ENCODE measurements at regions not wholly inside any gene's neighbourhood (a gene's known extent, or its start where the extent isn't known, plus 50 kb on each side); places are given as distances from the start of the nearest gene placed in this dataset.

DNA sequence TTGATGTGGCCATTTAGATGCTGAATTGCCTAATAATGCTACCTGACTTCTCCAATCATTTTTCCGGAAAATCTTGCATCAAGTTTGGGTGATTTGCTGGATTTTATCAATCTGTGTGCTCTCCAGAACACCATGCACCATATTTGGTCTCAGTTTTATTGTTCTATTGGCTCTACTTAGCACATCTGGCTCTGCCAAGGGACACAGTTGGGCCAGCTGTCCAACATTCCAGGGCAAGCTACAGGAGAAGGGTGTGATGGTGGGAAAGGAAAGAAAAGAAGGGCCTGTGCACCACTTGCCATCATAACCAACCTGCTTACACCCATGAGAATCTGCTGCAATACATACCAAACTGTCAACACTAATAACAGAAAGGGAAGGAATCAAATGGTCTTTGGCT is 90.2 kb upstream of the NFIA start:
- DNase-seq (ENCODE audit: low read depth), result no peak
- TF ChIP-seq, protein P1, sequence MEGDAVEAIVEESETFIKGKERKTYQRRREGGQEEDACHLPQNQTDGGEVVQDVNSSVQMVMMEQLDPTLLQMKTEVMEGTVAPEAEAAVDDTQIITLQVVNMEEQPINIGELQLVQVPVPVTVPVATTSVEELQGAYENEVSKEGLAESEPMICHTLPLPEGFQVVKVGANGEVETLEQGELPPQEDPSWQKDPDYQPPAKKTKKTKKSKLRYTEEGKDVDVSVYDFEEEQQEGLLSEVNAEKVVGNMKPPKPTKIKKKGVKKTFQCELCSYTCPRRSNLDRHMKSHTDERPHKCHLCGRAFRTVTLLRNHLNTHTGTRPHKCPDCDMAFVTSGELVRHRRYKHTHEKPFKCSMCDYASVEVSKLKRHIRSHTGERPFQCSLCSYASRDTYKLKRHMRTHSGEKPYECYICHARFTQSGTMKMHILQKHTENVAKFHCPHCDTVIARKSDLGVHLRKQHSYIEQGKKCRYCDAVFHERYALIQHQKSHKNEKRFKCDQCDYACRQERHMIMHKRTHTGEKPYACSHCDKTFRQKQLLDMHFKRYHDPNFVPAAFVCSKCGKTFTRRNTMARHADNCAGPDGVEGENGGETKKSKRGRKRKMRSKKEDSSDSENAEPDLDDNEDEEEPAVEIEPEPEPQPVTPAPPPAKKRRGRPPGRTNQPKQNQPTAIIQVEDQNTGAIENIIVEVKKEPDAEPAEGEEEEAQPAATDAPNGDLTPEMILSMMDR (IDR thresholded peaks at IDR 0.05; ENCODE audit: insufficient read depth, low read depth, low read length), result no peak
- H3K4me3 ChIP-seq (ENCODE audit: low read depth, low read length), result no peak overlapping the region
- ChIA-PET CTCF (interaction anchor here (1.2 kb wide), 1 partner anchor 49 kb away, joined by 3 read pairs; no protein-coding TSS in a partner anchor), POLR2A (no interaction called here)
- H3K27me3 ChIP-seq (ENCODE audit: control insufficient read depth, insufficient read depth, low read length), result no peaks in the 10 kb centered on the region; the same call in 1 of the 2 replicates
- H3K36me3 ChIP-seq (ENCODE audit: control insufficient read depth, insufficient read depth, low read length), result no peaks in the 10 kb centered on the region

DNA sequence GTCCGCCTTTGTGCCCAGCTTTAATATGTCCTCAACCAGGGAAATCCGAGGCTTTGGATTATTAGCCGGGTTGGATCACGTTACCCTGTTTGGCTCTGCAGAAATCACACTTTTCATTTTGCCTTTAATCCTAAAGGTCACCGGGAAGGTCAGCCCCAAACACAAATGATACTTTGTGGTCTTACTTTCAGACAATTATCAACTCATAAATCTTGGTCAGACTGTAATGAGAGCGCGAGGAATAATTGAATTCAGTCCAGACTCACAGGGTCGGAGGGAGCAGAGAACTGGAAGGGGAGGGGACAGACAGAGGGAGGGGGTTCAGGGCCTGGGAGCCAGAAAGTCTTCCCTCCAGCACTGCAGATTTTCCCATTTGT is 91.7 kb upstream of the NFIA start:
- Histone ChIP-seq H3K27me3 (ENCODE audit: control insufficient read depth, insufficient read depth, low read length) (no peaks in the 10 kb centered on the region; the same call in 1 of the 2 replicates), H3K4me3 (ENCODE audit: low read depth, low read length) (no peak overlapping the region), H3K36me3 (ENCODE audit: control insufficient read depth, insufficient read depth, low read length) (no peaks in the 10 kb centered on the region)
- TF ChIP-seq, protein P1 (IDR thresholded peaks at IDR 0.05; ENCODE audit: insufficient read depth, low read depth, low read length), result no peak
- DNase-seq (ENCODE audit: low read depth), result no peak
- ChIA-PET CTCF (interaction anchor here (1.5 to 2.3 kb wide), 3 partner anchors 12 to 59 kb away, joined by 4 to 10 read pairs (median 7); no protein-coding TSS in a partner anchor), POLR2A (no interaction called here)

DNA sequence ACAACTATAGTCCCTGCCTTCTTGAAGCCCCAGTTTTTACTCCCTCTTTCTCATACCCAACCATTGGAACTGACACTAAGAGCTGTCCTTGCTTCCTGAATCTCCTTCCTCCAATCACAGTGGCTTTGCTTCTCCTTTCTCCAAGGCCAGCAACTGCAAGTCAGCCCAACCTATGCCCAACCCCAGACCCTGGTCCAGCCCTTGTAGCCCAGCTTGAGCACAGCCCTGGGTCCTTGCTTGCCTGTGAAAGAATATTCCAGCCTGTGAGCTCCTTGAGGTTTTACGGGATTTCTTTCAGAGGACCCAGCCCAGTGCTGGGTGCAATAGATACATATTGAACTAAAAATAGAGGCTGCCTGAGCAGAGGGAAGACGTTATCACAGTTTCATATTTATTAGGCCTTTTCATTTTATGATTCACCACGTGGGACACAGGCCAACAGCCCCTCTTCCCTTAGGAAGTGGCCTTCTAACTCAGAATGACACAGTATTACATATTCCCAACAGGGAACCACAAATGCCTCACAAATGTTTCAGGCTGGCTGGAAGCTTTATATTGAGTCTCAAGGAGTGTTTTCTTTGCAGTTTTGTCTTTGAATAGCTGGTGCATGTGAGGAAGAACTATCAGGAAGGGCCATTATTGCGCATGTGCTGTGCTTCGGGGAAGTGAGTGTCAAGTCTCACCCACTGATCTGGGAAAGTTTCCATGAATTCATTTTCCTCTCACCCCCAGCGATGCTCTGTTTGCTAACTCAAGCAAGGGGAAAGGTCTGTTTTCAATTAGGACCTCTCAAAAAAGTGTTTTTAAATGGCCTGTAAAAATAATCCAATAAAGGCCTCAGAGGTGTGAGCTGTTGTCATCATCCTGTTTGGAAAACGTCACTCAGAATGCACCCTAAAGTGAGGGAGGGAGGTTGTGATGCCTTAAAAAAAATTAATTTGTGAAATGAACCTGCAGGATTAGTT is 92.3 kb upstream of the NFIA start:
- H3K27me3 ChIP-seq (ENCODE audit: control insufficient read depth, insufficient read depth, low read length), result no peaks in the 10 kb centered on the region; the same call in 1 of the 2 replicates
- POLR2A ChIA-PET, result no interaction called here
- DNase-seq (ENCODE audit: low read depth), result peak; percentile 81
- CTCF ChIA-PET, result interaction anchor here (1.1 to 2.3 kb wide), 5 partner anchors 11 to 833 kb away, joined by 3 to 10 read pairs (median 4); no protein-coding TSS in a partner anchor
- TF ChIP-seq, protein P1 (IDR thresholded peaks at IDR 0.05; ENCODE audit: insufficient read depth, low read depth, low read length), result no peak
- H3K36me3 ChIP-seq (ENCODE audit: control insufficient read depth, insufficient read depth, low read length), result no peaks in the 10 kb centered on the region
- H3K4me3 ChIP-seq (ENCODE audit: low read depth, low read length), result no peak overlapping the region

DNA sequence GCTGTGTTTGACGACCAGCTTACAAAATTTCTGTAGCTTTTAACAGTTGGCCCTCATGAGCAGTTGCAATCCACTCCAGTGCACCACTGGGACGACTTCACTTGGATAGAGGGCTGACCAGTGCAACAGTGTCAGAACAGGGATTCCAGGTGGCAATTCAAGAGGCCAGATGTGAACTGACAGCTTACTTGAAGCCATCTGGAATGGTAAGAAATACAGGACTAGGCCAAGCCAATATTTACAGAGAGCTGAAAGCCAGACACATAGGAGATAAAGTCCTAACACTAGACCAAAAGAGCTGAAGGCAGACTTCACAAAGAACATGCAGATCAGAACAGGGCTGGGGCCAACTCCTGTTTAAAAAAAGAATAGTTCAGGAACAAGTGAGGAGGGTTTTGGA is 93.5 kb upstream of the NFIA start:
- no peaks in the 10 kb centered on the region; the same call in 1 of the 2 replicates for H3K27me3 ChIP-seq (ENCODE audit: control insufficient read depth, insufficient read depth, low read length)
- no peak overlapping the region for H3K4me3 ChIP-seq (ENCODE audit: low read depth, low read length)
- no peaks in the 10 kb centered on the region for H3K36me3 ChIP-seq (ENCODE audit: control insufficient read depth, insufficient read depth, low read length)
- ChIA-PET CTCF (interaction anchor here (1.2 to 2.3 kb wide), 4 partner anchors 10 to 63 kb away, joined by 3 to 10 read pairs (median 6); no protein-coding TSS in a partner anchor), POLR2A (no interaction called here)
- TF ChIP-seq, protein P1 (IDR thresholded peaks at IDR 0.05; ENCODE audit: insufficient read depth, low read depth, low read length), result no peak
- no peak for DNase-seq (ENCODE audit: low read depth)

DNA sequence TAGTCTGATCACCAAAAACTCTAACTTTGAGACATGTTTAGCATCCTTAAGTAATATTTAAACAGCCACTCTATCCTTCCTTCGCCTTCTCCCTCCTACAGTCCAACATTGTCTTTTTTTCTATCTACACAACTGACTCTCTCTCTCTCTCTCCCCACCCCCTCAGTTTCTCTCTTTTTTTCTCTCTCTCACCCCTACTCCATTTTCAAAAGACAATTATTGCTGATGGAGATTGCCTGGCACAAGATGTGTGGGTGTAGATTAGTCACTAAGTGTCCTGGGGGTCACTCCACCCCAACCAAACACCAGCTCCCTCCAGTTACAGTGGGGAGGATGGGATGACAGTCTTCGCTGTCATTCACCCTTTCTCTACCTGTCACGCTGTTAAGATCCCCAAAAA is 94.5 kb upstream of the NFIA start:
- ChIA-PET CTCF (no interaction called here), POLR2A (no interaction called here)
- H3K27me3 ChIP-seq (ENCODE audit: control insufficient read depth, insufficient read depth, low read length), result no peaks in the 10 kb centered on the region
- no peaks in the 10 kb centered on the region for H3K36me3 ChIP-seq (ENCODE audit: control insufficient read depth, insufficient read depth, low read length)
- DNase-seq (ENCODE audit: low read depth), result no peak
- TF ChIP-seq, protein P1 (IDR thresholded peaks at IDR 0.05; ENCODE audit: insufficient read depth, low read depth, low read length), result no peak
- no peak overlapping the region for H3K4me3 ChIP-seq (ENCODE audit: low read depth, low read length)
